ENCODE measurements at regions not wholly inside any gene's neighbourhood (a gene's known extent, or its start where the extent isn't known, plus 50 kb on each side); places are given as distances from the start of the nearest gene placed in this dataset.

- TF ChIP-seq CTCF (IDR thresholded peaks at IDR 0.05; ENCODE audit: control insufficient read depth, insufficient read depth, low read depth, low read length, missing control alignments) = no peak
These were observed 717.4 kb upstream of the FAM174A start for GRCh38 chr5:99817796-99818195.

GRCh38 chr5:99814321-99815063 is 720.7 kb upstream of the FAM174A start:
- no peak overlapping the region for H3K4me3 ChIP-seq (ENCODE audit: control insufficient read depth, low read depth, low read length)
- no peak for TF ChIP-seq CTCF (IDR thresholded peaks at IDR 0.05; ENCODE audit: control insufficient read depth, insufficient read depth, low read depth, low read length, missing control alignments)
- no peak for DNase-seq (ENCODE audit: low read depth)

More at GRCh38 chr5:99817796-99818195, 717.4 kb upstream of the FAM174A start:
- H3K4me3 ChIP-seq (ENCODE audit: control insufficient read depth, low read depth, low read length) = no peak overlapping the region
- no peak for DNase-seq (ENCODE audit: low read depth)

GRCh38 chr5:99808657-99809230 is 726.4 kb upstream of the FAM174A start:
- no peak overlapping the region for H3K4me3 ChIP-seq (ENCODE audit: control insufficient read depth, low read depth, low read length)
- no peak for TF ChIP-seq CTCF (IDR thresholded peaks at IDR 0.05; ENCODE audit: control insufficient read depth, insufficient read depth, low read depth, low read length, missing control alignments)
- no peak for DNase-seq (ENCODE audit: low read depth)

GRCh38 chr5:99807346-99807745 is 727.8 kb upstream of the FAM174A start:
- TF ChIP-seq CTCF (IDR thresholded peaks at IDR 0.05; ENCODE audit: control insufficient read depth, insufficient read depth, low read depth, low read length, missing control alignments) = no peak
- no peak for DNase-seq (ENCODE audit: low read depth)

GRCh38 chr5:99795031-99795430 is 740.1 kb upstream of the FAM174A start:
- no peak for DNase-seq (ENCODE audit: low read depth)
- H3K4me3 ChIP-seq (ENCODE audit: control insufficient read depth, low read depth, low read length) = no peak overlapping the region
- TF ChIP-seq CTCF (IDR thresholded peaks at IDR 0.05; ENCODE audit: control insufficient read depth, insufficient read depth, low read depth, low read length, missing control alignments) = no peak

More at GRCh38 chr5:99807346-99807745, 727.8 kb upstream of the FAM174A start:
- H3K4me3 ChIP-seq (ENCODE audit: control insufficient read depth, low read depth, low read length) = no peak overlapping the region

- TF ChIP-seq CTCF (IDR thresholded peaks at IDR 0.05; ENCODE audit: control insufficient read depth, insufficient read depth, low read depth, low read length, missing control alignments) = no peak
- H3K4me3 ChIP-seq (ENCODE audit: control insufficient read depth, low read depth, low read length) = no peak overlapping the region
- no peak for DNase-seq (ENCODE audit: low read depth)
These were observed 746.7 kb upstream of the FAM174A start for GRCh38 chr5:99788482-99788881.
